Activated CD8-positive, alpha-beta memory T cell treated with anti-CD3 and anti-CD28 coated beads for 36 hours (primary cell): ENCODE measurements at regions not wholly inside any gene's neighbourhood (a gene's known extent, or its start where the extent isn't known, plus 50 kb on each side); places are given as distances from the start of the nearest gene placed in this dataset.

ENCODE experiments used
- CTCF ChIA-PET: fragments of 350-600 bp; sonication (Branson Sonifier 250); formaldehyde crosslinking; loops from one replicate; lab custom pipeline; 2021; ENCODE audit warnings: antibody characterized with exemption; lab: Charles Lee
- POLR2A ChIA-PET: fragments of 350-600 bp; sonication (Branson Sonifier 250); formaldehyde crosslinking; loops from one replicate; lab custom pipeline; 2021; ENCODE audit warnings: antibody characterized with exemption; lab: Charles Lee

GRCh38 chr12:75725521-75726111 lies 214.2 kb upstream of the KRR1 start:
- POLR2A ChIA-PET = no interaction called here
- CTCF ChIA-PET = no interaction called here

GRCh38 chr12:75724928-75725312 lies 213.5 kb upstream of the KRR1 start:
- POLR2A ChIA-PET = no interaction called here
- CTCF ChIA-PET = no interaction called here

GRCh38 chr12:75724307-75724927 lies 213.0 kb upstream of the KRR1 start:
- CTCF ChIA-PET = no interaction called here

GRCh38 chr12:75722714-75723200 lies 211.3 kb upstream of the KRR1 start:
- ChIA-PET POLR2A (no interaction called here), CTCF (no interaction called here)

More at GRCh38 chr12:75724307-75724927, 213.0 kb upstream of the KRR1 start:
- POLR2A ChIA-PET = no interaction called here

- CTCF ChIA-PET = interaction anchor here (0.6 kb wide), 1 partner anchor 26 kb away, joined by 3 read pairs; no protein-coding TSS in a partner anchor
- POLR2A ChIA-PET = no interaction called here
Observed at GRCh38 chr12:75721796-75722195, 210.4 kb upstream of the KRR1 start.

GRCh38 chr12:75720812-75721641 lies 209.6 kb upstream of the KRR1 start:
- ChIA-PET POLR2A (no interaction called here), CTCF (interaction anchor here (0.6 kb wide), 1 partner anchor 27 kb away, joined by 3 read pairs; no protein-coding TSS in a partner anchor)

GRCh38 chr12:75717902-75718301 lies 206.5 kb upstream of the KRR1 start:
- POLR2A ChIA-PET = no interaction called here
- CTCF ChIA-PET = interaction anchor here (0.5 kb wide), 2 partner anchors 37 to 891 kb away, joined by 3 read pairs; no protein-coding TSS in a partner anchor

GRCh38 chr12:75716291-75717025 lies 205.0 kb upstream of the KRR1 start:
- ChIA-PET CTCF (interaction anchor here (0.7 kb wide), 1 partner anchor 38 kb away, joined by 3 read pairs; no protein-coding TSS in a partner anchor), POLR2A (interaction anchor here (0.6 kb wide), 1 partner anchor 33 kb away, joined by 3 read pairs; no protein-coding TSS in a partner anchor)

GRCh38 chr12:75715682-75716081 lies 204.3 kb upstream of the KRR1 start:
- CTCF ChIA-PET = no interaction called here
- POLR2A ChIA-PET = no interaction called here

GRCh38 chr12:75715323-75715644 lies 203.9 kb upstream of the KRR1 start:
- POLR2A ChIA-PET = no interaction called here
- CTCF ChIA-PET = no interaction called here

GRCh38 chr12:75714462-75715322 lies 203.3 kb upstream of the KRR1 start:
- CTCF ChIA-PET = no interaction called here
- POLR2A ChIA-PET = no interaction called here

GRCh38 chr12:75713434-75713833 lies 202.0 kb upstream of the KRR1 start:
- CTCF ChIA-PET = interaction anchor here (1.0 kb wide), 1 partner anchor 462 kb away, joined by 3 read pairs; no protein-coding TSS in a partner anchor
- POLR2A ChIA-PET = no interaction called here

GRCh38 chr12:75712223-75712622 lies 200.8 kb upstream of the KRR1 start:
- CTCF ChIA-PET = no interaction called here
- POLR2A ChIA-PET = interaction anchor here (0.7 kb wide), 1 partner anchor 57 kb away, joined by 4 read pairs; no protein-coding TSS in a partner anchor

GRCh38 chr12:75711271-75711670 lies 199.9 kb upstream of the KRR1 start:
- CTCF ChIA-PET = no interaction called here
- POLR2A ChIA-PET = no interaction called here

GRCh38 chr12:75710361-75711069 lies 199.1 kb upstream of the KRR1 start:
- ChIA-PET POLR2A (no interaction called here), CTCF (no interaction called here)

GRCh38 chr12:75709503-75709902 lies 198.1 kb upstream of the KRR1 start:
- POLR2A ChIA-PET = no interaction called here
- CTCF ChIA-PET = no interaction called here

GRCh38 chr12:75708802-75709201 lies 197.4 kb upstream of the KRR1 start:
- ChIA-PET POLR2A (no interaction called here), CTCF (interaction anchor here (0.5 kb wide), 1 partner anchor 11 kb away, joined by 3 read pairs; no protein-coding TSS in a partner anchor)

- ChIA-PET POLR2A (no interaction called here), CTCF (no interaction called here)
Observed at GRCh38 chr12:75707983-75708382, 196.6 kb upstream of the KRR1 start.
